Dermis blood vessel endothelial cell (primary cell): ENCODE measurements at regions not wholly inside any gene's neighbourhood (a gene's known extent, or its start where the extent isn't known, plus 50 kb on each side); places are given as distances from the start of the nearest gene placed in this dataset.

ENCODE experiments used
- DNase-seq: peaks from one replicate; pipeline ENCODE4 v3.0.0; 2010

DNA sequence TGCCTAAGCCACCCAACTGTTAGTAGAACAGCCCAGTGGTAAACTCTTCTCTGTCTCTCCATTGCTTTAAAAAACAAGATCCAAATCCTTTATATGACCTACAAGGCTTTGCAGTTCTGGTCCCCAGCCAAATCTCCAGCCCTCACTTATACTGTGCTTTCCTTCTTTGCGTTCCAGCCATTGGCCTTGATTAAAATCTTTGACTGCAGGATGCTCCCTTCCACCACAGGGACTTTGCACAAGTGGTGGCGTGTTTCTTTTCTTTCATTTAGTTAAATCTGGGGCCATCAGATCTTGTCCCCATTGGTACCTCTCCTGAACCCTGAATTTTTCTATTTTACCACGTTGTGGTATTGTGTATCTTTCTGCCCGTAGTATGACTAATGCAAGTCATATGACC lies 183.7 kb downstream of the VRK1 start:
- no peak for DNase-seq

DNA sequence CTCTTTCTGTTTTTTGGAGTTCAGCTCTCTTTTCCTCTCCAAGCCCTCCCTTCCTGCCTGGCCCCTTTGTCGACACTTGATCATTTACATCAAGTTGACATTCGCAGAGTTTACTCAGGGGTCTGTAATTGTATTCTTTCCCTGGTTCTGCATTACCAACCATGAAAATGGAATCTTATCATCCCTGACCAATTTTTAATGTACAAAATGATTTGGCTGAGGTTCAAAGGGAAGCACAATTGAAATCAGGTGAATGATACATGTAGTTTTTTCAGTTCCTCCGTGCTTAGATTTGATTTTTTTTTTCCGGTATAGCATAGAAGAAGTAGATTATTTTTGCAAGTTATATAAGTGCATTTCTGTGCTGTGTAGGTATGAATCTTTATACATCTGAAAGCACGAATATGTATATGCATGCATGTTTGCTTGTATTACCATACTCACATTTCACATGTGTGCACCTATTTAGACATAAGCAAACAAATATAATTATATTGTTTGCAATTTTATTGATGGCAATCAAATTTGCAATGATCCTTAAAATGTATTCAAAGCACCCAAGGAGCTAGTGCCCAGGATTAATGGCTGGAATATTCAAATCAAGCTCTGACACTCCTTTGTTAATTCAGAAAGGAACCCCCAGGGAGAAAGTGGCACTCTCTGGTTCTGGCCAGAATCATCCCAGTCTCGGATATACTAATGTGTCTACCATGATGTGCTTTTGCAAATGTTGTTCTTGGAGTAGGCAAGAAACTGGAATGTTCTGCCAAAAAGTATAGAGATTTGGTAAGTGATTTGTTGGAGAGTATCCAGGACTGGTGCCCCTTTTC lies 189.3 kb downstream of the VRK1 start:
- DNase-seq = no peak

DNA sequence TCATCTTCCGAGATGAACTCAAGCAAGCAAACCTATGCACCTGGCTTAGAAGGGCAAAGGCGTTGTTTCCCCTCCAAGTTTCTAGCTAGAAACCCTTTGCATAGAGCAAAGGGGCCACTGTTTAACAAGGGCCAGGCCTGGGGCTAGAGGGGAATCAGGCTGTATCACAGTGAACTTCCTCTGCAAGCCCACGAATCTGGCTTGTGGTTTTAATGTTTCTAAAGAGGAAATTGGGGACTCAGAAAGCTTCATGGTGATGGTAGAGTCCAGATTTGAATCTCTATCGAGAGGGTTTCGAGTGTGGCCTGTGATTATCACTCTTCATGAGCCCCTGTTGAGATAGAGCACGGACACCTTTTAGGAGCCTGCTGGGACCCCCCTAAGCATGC lies 189.9 kb downstream of the VRK1 start:
- no peak for DNase-seq

DNA sequence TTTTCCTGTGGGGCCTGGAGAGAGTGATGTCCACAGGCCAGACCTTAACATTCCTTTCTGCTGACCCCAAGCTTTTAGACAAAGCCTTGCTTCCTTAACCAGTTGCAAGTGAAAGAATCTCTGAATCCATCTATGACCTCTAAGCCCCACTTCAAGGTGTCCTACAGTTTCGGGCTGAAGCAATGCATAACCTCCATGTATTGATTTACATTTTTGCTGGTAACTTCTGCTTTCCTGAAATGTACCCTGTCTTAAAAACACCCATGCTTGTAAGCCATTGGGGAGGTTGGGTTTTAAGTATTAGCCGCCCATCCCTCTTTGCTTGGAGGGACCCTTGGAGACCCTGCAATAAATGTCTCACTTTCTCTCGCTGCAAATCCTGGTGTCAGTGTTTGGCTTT lies 190.6 kb downstream of the VRK1 start:
- DNase-seq = no peak

DNA sequence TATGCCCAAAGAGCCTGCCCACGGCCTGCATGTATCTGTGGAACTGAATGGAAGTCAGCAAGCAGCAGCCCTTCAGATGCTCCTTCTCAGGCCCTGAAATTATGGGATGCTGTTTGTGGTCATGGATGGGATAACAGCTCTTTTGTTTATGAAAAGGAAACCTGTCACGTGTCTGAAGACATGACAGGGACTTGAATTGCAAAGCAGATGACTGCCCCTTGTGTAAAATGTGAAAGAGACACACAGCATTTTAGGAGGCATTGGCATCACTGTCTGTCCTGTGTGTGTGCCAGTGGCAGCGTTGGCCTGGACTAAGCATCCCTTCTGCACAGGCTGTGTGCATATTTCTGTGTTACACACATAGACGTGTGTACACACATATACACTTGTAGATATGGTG lies 192.1 kb downstream of the VRK1 start:
- no peak for DNase-seq

DNA sequence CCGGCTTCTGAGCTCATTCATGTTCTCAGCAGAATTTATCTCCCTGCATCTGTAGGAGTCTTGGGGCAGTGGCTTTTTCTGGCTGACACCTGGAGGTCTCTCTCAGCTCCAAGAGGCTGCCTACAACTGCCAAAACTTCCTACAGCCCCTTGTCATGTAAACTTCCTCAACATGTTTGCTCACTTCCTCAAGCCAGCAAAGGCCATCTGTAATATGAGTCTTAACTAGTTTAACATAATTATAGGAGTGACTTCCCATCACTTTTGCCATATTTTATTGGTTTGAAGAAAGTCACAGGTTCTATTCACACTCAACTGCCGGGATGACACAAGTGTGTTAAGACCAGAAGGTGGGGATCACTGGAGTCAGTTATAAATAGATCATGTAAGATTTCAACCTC lies 194.0 kb downstream of the VRK1 start:
- no peak for DNase-seq

DNA sequence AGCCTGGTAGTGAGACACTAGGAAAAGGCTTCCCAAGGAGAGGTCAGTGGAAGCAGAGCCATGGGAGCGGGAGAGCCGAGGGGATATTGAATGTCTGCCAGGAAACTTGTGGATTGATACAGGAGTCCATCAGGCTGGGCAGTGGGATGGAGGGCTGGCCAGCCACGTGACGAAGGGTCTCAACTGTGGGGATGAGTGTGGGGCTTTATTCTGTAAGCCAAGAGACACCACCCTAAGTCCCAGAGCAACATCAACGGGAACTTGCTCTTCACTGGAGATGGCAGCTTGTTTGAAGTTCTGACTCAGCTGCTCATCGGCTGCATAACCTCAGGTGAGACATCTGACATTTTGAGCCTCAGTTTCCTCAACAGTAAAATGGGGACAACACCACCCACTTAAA lies 197.8 kb downstream of the VRK1 start:
- DNase-seq = no peak

DNA sequence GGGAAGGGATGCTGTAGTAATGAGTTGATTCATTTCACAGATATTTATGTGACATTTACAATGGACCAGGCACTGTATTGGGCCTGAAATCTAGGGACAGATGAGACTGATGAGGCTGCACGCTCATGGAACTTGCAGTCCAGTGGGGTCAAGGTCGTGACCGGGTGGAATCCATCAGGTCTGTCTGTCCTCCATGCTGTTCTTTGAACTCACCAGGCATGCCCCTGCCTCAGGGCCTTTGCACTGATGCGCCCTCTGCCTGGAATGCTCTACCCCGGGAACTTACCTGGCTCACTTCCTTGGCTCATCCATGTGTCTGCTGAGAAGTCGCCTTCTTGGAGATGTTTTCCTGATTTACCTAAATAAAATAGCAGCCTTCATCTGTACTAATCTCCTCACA lies 200.1 kb downstream of the VRK1 start:
- no peak for DNase-seq

DNA sequence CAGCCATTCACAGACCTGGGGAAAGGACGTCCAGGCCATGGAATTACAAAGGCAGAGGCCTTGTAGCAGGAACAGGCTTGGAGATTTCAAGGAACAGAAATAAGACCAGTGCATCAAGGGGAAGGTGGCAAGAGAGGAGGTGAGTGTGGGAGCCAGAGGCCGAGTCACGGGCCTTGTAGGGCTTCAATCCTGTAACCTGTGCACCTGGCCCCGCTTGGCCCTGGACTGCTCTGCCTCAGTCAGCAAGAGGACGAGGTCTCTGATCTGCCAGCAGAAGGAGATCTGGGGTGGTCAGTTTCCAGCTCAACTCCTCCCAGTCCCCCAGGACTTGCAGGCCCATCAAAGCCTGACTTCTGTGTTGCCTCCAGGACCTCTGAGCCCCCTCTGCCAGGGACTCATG lies 200.8 kb downstream of the VRK1 start:
- no peak for DNase-seq

DNA sequence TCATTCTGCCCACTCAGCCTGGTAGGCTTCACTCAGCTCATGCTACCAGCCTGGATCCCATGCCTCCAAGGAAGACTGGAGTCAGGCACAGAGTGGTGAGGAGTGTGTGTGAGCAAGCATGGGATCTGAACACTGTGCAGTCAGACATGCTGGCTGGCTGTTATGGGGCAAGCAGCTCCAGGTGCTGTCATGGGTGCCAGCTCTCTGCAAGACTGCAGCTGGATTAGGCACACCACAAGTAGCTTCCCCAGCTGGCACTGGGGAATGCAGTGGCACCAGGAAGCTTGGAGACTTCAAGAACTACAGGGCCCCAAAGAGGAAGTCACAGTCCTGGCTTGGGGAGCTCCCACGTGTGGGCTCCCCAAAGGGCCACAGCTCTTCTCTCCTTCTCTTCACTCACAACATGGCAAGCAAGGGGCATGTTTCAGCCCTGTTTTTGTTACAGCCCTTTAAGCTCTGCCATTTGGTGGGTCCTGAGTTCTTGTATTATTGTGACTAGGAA lies 202.5 kb downstream of the VRK1 start:
- DNase-seq = no peak

DNA sequence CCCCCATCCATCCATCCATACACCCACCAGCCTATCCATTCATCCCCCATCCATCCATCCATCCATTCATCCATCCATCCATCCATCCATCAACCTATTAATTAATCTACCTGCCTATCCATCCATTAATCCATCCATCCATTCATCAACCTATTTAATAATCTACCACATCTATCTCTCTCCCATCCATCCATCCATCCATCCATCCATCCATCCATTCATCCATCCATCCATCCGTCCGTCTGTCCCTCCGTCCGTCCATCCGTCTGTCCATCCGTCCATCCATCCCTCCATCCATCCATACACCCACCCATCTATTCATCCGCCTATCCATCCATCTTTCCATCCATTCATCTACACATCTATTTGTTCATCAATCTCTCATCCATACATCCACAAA lies 205.3 kb downstream of the VRK1 start:
- DNase-seq = no peak

DNA sequence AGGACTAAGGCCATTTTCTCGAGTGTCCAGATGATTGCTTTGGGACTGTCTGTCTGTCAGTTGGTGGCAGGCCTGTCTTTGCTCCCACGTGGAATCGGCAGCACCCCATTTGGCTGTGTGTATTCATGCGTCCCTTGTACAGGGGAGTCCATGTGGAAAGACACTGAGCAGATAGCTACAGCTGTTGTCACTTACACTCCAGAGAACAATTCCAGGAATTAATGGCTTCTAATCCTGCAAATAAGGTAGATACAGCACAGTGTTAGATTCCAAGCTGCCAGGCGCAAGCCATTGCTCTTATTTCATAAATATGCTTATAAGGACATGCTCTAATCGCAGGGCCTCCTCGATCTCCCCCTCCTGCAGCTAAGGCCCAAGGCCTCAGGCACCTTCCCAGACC lies 208.8 kb downstream of the VRK1 start:
- no peak for DNase-seq

DNA sequence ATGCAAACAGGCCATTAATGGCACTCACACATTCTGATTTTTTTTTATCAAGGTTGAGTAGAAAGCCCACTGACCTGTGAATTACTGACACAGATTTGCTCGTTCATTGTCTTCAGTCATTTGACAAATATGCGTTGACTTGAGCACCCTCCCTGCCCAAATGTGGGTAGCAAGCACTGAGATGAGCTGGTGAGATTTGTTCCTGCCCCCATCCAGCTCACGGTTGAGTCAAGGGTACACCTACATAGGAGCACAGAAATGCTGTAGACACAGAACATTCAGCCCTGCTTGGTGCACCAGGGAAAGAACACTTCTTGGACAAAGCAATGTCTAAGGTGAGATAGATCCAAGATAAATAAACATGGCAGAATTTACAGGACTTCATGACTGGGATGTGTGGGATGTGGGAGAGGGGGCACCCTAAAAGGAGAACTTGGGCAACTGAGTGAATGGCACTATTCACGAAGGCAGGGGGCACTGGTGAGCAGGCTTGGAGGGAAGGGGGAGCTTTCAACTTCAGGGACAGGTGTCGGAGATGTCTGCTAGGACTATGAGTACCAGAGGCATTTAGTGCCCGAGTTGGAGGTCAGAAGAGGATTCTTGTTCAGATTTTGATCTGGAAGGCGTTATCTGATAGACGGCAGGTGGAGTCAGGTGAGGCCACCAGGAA lies 213.4 kb downstream of the VRK1 start:
- no peak for DNase-seq

DNA sequence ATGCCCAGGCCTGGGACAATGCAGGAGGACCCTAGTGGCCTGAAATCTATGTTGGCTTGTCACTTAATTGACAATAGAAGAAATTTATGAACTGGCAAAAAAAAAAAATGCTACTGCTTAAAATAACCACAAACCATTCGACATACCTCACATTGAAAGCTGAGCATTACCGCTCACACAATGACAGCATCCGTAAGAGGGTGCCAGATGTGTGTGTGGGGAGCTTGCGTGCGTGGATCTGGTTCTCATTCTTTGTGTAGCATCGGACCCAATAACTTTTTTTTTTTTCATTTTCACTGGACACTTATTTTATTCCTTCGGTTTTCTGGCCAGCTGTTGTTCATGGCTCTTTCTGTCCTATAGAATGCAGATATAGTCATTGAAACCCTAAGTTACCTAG lies 216.7 kb downstream of the VRK1 start:
- no peak for DNase-seq

DNA sequence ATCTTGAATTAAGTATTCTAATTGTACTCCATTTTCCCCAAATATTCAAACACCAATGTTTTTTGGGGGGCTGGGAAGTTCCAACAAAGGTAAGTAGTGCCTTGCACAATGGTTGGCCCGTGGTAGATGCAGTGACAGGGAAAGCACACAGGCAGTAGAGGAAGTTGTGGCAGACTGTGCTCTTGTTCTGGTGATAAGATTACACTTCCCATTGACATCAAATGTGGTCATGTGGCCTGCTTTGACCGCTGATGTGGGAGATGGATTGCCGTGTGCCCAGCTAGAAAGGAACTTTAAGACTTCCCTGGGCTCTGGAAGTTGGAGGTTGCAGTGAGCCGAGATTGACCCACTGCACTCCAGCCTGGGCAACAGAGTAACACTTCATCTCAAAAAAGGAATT lies 223.8 kb downstream of the VRK1 start:
- DNase-seq = no peak

DNA sequence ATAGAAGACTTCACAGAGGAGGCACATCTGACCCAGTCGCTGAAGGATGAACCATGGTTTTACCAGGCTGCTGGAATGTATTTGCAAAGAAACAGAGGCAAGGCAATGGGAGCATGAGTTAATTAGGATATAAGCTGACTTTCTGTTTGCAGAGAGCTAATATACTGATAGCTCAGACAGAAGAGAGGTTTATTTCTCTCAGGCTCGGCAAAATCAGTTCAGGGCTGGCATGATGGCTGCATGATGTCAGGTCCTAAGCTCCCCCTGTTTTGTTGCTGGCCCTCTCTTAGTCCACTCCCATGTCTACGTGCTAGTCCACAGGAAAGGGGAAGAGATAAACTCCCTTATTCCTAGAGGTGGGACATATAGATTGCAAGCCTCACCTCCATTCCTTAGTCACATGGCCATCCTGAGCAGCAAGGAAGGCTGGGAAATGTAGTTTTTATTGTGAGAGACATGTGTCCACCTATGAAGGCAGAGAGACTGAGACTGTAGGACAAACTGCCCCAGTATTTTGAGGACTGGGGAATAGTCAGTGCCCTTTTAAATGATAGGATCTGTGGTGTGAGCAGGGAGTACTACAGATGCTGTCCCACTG lies 224.5 kb downstream of the VRK1 start:
- no peak for DNase-seq

DNA sequence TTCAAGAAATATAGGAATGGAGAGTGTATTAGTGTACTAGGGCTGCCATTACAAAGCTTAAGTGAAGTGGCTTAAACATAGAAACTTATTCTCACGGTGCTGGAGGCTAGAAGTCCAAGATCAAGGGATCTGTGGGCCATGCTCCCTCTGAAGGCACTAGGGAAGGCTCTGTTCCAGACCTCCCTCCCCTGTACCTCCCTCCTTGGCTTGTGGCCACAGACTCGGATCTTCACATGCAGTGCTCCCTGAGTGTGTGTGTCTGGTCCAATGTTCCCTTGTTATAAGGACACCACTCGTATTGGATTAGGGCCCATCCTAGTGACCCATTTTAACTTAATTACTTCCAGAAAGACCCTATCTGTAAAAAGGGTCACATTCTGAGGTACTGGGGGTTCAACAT lies 225.6 kb downstream of the VRK1 start:
- DNase-seq = no peak

DNA sequence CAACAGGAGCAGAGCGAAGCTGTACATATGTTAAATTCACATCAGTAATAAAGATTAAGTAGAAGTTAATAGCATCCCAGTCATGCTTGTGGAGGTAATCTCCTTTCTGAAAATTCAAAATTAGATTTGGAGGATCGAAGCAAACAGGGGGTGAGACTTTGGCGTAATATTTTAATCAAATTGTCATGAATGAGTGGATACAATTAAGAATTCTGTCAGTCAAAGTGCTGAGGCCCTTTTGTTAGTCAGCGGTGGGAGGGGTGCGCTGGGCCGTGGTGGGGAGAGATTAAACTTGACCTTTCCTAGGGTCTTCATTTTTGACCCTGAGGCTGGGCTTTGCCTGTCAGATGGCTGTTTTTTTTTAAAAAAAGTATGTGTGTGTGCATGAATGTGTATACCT lies 226.7 kb downstream of the VRK1 start:
- DNase-seq = no peak

DNA sequence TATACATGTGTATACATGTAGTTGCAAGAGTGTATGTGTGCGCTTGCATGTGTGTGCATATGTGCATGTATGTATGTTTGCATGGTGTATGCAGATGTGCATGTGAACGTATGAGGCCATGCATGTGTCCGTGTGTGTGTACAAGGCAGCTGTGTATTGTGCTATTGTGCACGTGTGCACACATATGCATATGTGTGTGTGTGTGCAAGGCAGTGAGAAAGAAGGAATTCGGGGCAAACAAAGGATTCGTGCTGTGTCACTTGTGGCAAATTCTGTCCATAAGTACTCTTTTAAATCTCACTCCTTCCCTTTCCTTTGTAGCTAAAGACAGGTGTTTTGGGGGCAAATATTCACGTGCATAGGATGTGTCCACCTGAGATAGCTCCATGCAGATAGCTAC lies 227.1 kb downstream of the VRK1 start:
- DNase-seq = no peak

DNA sequence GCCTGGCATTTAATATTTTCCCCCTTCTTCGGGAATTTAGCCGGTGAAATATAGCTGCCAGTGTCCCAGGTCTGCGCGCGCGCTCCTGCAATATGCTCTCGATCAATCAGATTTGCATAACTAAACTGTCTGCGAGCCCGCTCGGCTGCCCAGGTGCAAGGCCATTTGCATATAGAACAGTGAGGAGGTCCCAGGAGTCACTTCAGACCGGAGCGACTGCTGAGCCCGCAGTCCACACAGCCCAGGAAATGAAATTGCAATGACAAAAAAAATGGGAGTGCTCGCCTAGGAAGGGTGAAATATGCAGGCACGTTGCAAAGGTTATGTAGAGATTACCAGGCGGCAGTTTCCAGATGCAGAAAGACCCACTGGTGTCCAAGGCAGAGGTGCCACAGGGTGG lies 228.5 kb downstream of the VRK1 start:
- DNase-seq = no peak

DNA sequence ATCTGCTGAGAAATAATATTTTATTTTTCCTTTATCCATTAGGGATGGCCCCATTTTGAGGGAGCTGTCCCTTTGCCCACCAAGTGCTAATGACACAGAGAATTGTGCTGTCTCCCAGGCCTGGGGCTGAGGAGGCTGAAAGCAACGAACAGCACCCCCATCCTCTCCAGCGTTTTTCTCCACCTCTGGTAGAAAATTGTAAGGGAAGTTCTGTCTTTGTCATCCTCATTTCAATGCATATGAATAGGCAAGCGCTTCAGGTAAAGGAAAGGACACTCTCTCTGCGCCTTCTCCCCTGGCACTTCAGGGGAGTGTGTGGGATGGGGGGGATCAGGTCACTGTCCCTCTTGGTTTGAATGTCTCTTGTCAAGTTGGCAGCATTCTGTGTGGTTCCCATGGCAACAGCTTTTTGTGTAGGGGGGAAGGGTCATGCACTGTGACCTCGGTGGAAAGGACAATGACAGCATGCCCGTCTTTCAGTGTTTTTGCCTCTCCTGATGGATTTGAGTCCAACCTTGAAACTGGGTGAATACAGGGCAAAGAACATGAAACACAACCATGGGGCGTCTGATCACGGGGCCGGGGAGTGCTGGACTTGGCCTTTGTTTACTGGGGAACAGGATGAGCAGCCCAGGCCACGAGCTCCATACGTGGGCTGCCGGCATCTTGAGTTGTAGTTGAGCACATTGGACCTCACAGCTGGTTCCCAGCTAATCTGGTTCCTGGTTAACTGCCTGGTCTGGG lies 230.2 kb downstream of the VRK1 start:
- no peak for DNase-seq

DNA sequence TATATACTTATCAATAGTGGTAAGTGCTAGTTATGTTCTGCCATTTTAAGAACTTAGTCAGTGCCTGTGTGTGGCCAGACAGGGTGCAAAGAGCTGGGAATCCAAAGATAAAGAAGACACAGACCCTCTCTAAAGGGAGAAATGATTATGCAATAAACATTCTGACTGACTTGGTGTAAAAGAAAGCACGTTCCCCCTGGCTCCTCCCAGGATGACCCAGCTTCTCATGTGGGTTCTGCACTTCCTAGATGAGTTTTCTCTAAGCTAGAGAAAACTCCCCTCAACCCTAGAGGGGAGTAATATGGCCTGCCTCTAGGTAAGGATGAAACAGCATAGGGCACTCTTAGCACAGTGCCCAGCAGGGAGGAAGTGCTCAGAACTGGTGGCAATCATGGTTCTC lies 231.2 kb downstream of the VRK1 start:
- DNase-seq = no peak

DNA sequence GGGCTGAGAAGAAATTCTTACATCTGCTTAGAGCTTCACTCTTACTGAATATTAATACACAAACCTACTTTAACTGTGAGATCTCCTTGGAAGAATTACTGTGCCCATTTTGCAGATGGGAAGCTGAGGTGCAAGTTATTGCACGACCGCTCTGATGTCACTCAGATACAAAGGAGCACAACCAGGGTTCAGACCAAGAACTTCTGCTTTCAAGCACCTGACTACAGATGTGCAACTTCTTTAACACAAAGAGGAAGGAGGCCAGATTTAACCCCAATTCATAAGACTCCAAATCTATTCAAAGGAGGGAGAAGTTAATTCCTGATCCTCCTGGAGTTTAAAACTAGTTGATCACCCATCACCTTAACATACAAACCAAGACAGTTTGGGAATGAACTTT lies 232.6 kb downstream of the VRK1 start:
- DNase-seq = no peak
